ENCODE measurements at regions not wholly inside any gene's neighbourhood (a gene's known extent, or its start where the extent isn't known, plus 50 kb on each side); places are given as distances from the start of the nearest gene placed in this dataset.

- Histone ChIP-seq H3K36me3 (no peaks in the 10 kb centered on the region), H3K9me3 (no peaks in the 10 kb centered on the region), H3K27ac (no peak overlapping the region), H3K27me3 (no peaks in the 10 kb centered on the region), H3K4me1 (peaks cover 0 to 3% of the 10 kb centered on the region in 2 donors), H3K4me3 (no peak overlapping the region)
- intact Hi-C loops (cut with DNase I; ENCODE audit: low total_unique reads), result no loop called here
- DNase-seq, result no peak
- TF ChIP-seq CTCF (IDR thresholded peaks at IDR 0.05), result no peak
Observed at GRCh38 chr21:34279285-34279684, 84.5 kb upstream of the KCNE2 start.

- TF ChIP-seq POLR2A (IDR thresholded peaks at IDR 0.05) (no peak), CTCF (IDR thresholded peaks at IDR 0.05) (no peak)
- Histone ChIP-seq H3K4me1 (peaks cover 0 to 3% of the 10 kb centered on the region in 2 donors), H3K36me3 (no peaks in the 10 kb centered on the region), H3K27me3 (no peaks in the 10 kb centered on the region), H3K9me3 (no peaks in the 10 kb centered on the region), H3K27ac (no peak overlapping the region), H3K4me3 (no peak overlapping the region)
- intact Hi-C loops (cut with DNase I; ENCODE audit: low total_unique reads), result no loop called here
- no peak for DNase-seq
Observed at GRCh38 chr21:34279883-34280282, 83.9 kb upstream of the KCNE2 start.

- no peaks in the 10 kb centered on the region for H3K36me3 ChIP-seq
- peak; percentile 42 to 54 for DNase-seq
- no peak for TF ChIP-seq POLR2A (IDR thresholded peaks at IDR 0.05)
- no peak for TF ChIP-seq CTCF (IDR thresholded peaks at IDR 0.05)
- peaks cover 0 to 3% of the 10 kb centered on the region in 2 donors for H3K4me1 ChIP-seq
- no peak overlapping the region for H3K4me3 ChIP-seq
- intact Hi-C loops (cut with DNase I; ENCODE audit: low total_unique reads), result no loop called here
- peak overlapping the region in 1 of 2 donors; percentile 34 for H3K27ac ChIP-seq
- H3K9me3 ChIP-seq, result no peaks in the 10 kb centered on the region
- H3K27me3 ChIP-seq, result no peaks in the 10 kb centered on the region
Observed at GRCh38 chr21:34280389-34280795, 83.4 kb upstream of the KCNE2 start.

GRCh38 chr21:34280959-34281358 lies 82.8 kb upstream of the KCNE2 start:
- TF ChIP-seq CTCF (IDR thresholded peaks at IDR 0.05) (no peak), POLR2A (IDR thresholded peaks at IDR 0.05) (no peak)
- H3K36me3 ChIP-seq, result no peaks in the 10 kb centered on the region
- peak overlapping the region in 1 of 2 donors; percentile 34 for H3K27ac ChIP-seq
- peak in 1 of 2 donors; percentile 14 for DNase-seq
- H3K4me1 ChIP-seq, result peaks cover 0 to 3% of the 10 kb centered on the region in 2 donors
- intact Hi-C loops (cut with DNase I; ENCODE audit: low total_unique reads), result no loop called here
- H3K4me3 ChIP-seq, result no peak overlapping the region
- H3K27me3 ChIP-seq, result no peaks in the 10 kb centered on the region
- no peaks in the 10 kb centered on the region for H3K9me3 ChIP-seq

- Histone ChIP-seq H3K4me3 (no peak overlapping the region), H3K27ac (no peak overlapping the region), H3K4me1 (peaks cover 0 to 3% of the 10 kb centered on the region in 2 donors), H3K27me3 (no peaks in the 10 kb centered on the region), H3K36me3 (no peaks in the 10 kb centered on the region), H3K9me3 (no peaks in the 10 kb centered on the region)
- DNase-seq, result no peak
- TF ChIP-seq POLR2A (IDR thresholded peaks at IDR 0.05) (no peak), CTCF (IDR thresholded peaks at IDR 0.05) (no peak)
- intact Hi-C loops (cut with DNase I; ENCODE audit: low total_unique reads), result no loop called here
Observed at GRCh38 chr21:34282223-34282622, 81.6 kb upstream of the KCNE2 start.

Measured in uterus (tissue), 3 donors.